HL-60 (cell line): ENCODE measurements at regions not wholly inside any gene's neighbourhood (a gene's known extent, or its start where the extent isn't known, plus 50 kb on each side); places are given as distances from the start of the nearest gene placed in this dataset.
"Not testable (repeated sequence)": the region's sequence is repeated elsewhere in the genome, so short reads cannot be mapped to it uniquely, and the experiment has no call there.

Experiments used
- DNase-seq, 2 experiments: peaks; one replicate each; pipeline ENCODE4 v3.0.0-alpha.2; 2010 to 2020; ENCODE audit warnings: low read depth in 1 of 2, low spot score in 1 of 2
- H3K27ac ChIP-seq: fragments of 250-450 bp; sonication (Bioruptor Pico); replicated peaks from 2 replicates; pipeline ENCODE4 v1.5.1; 2020; ENCODE audit warnings: mild to moderate bottlenecking, moderate library complexity
- H3K27me3 ChIP-seq: fragments of 250-450 bp; sonication (Bioruptor Pico); 2 replicates; pipeline ENCODE4 v1.5.1; 2021; ENCODE audit warnings: mild to moderate bottlenecking, moderate library complexity; ENCODE audit not compliant: insufficient read depth, poor library complexity, severe bottlenecking
- H3K4me3 ChIP-seq: replicated peaks from 2 replicates; pipeline ENCODE4 v1.5.1; 2011; ENCODE audit warnings: mild to moderate bottlenecking, control low read depth, low read length; ENCODE audit not compliant: insufficient read depth
- GABPA ChIP-seq: IDR thresholded peaks from 2 replicates; pipeline ENCODE4 v1.6.1; 2012; ENCODE audit warnings: low read depth
- POLR2AphosphoS5 ChIP-seq: IDR thresholded peaks from 2 replicates; pipeline ENCODE4 v1.6.1; 2012; ENCODE audit warnings: low read depth
- SPI1 ChIP-seq: IDR thresholded peaks from 2 replicates; pipeline ENCODE4 v1.6.1; 2012; ENCODE audit warnings: low read depth, mild to moderate bottlenecking, borderline replicate concordance
- TF ChIP-seq, protein P1 (sequence below): IDR thresholded peaks from 2 replicates; pipeline ENCODE4 v1.6.1; 2012; ENCODE audit warnings: low read depth; ENCODE audit not compliant: insufficient replicate concordance
- TF ChIP-seq, protein P2 (sequence below): IDR thresholded peaks from one replicate; pipeline ENCODE4 v1.5.1; 2011; ENCODE audit warnings: low read length, control low read depth, inconsistent platforms; ENCODE audit not compliant: insufficient read depth

DNA sequence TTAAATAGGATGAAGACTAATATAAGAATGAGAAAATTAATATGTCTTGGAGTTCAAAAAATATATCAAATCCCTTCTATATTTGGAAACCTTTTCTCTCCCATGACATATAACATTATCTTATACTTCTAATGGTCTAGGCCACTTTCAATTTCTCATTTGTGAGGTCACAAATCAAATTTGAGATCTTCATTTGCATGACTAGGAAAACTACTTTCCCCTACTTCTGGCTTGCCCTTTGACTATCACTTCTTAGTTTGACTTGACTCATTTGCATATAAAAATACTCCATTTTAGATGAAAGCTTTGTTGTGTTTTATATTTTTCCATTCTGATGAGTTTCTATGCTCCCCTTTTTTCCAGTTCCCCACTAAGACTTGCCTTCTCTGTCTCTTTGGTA, 598.6 kb upstream of the TBL1XR1 start:
- TF ChIP-seq GABPA, result no peak
- H3K4me3 ChIP-seq, result no peak overlapping the region
- H3K27ac ChIP-seq, result no peak overlapping the region
- no peak for DNase-seq
- no peaks in the 10 kb centered on the region for H3K27me3 ChIP-seq

DNA sequence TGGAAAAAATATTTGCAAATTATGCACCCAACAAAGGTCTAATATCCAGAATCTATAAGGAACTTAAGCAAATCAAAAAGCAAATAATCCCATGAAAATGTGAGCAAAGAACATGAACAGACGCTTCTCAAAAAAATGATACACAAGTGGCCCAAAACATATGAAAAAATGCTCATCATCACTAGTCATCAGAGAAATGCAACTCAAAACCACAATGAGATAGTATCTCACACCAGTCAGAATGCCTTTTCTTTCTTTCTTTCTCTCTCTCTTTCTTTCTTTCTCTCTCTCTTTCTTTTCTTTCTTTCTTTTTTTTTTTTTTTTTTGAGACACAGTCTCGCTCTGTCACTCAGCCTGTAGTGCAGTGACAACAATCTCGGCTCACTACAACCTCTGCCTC, 602.9 kb upstream of the TBL1XR1 start:
- DNase-seq, H3K27me3 ChIP-seq, H3K4me3 ChIP-seq, H3K27ac ChIP-seq: not testable (repeated sequence)

DNA sequence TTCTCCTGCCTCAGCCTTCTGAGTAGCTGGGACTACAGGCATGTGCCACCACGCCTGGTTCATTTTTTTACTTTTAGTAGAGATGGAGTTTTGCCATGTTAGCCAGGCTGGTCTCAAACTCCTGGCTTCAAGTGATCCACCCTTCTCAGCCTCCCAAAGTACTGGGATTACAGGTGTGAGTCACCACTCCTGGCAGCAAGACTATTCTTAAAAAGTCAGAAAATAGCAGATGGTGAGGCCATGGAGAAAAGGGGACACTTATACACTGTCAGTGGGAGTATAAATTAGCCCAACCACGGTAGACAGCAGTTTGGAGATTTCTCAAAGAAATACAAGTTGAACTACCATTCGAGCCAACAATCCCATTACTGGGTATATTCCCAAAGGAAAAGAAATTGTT, 603.3 kb upstream of the TBL1XR1 start:
- no peak for DNase-seq
- Histone ChIP-seq H3K27ac (no peak overlapping the region), H3K27me3 (no peaks in the 10 kb centered on the region), H3K4me3 (no peak overlapping the region)
- TF ChIP-seq, protein P1, sequence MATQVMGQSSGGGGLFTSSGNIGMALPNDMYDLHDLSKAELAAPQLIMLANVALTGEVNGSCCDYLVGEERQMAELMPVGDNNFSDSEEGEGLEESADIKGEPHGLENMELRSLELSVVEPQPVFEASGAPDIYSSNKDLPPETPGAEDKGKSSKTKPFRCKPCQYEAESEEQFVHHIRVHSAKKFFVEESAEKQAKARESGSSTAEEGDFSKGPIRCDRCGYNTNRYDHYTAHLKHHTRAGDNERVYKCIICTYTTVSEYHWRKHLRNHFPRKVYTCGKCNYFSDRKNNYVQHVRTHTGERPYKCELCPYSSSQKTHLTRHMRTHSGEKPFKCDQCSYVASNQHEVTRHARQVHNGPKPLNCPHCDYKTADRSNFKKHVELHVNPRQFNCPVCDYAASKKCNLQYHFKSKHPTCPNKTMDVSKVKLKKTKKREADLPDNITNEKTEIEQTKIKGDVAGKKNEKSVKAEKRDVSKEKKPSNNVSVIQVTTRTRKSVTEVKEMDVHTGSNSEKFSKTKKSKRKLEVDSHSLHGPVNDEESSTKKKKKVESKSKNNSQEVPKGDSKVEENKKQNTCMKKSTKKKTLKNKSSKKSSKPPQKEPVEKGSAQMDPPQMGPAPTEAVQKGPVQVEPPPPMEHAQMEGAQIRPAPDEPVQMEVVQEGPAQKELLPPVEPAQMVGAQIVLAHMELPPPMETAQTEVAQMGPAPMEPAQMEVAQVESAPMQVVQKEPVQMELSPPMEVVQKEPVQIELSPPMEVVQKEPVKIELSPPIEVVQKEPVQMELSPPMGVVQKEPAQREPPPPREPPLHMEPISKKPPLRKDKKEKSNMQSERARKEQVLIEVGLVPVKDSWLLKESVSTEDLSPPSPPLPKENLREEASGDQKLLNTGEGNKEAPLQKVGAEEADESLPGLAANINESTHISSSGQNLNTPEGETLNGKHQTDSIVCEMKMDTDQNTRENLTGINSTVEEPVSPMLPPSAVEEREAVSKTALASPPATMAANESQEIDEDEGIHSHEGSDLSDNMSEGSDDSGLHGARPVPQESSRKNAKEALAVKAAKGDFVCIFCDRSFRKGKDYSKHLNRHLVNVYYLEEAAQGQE, result no peak
- TF ChIP-seq GABPA (no peak), SPI1 (no peak), POLR2AphosphoS5 (no peak)
- TF ChIP-seq, protein P2, sequence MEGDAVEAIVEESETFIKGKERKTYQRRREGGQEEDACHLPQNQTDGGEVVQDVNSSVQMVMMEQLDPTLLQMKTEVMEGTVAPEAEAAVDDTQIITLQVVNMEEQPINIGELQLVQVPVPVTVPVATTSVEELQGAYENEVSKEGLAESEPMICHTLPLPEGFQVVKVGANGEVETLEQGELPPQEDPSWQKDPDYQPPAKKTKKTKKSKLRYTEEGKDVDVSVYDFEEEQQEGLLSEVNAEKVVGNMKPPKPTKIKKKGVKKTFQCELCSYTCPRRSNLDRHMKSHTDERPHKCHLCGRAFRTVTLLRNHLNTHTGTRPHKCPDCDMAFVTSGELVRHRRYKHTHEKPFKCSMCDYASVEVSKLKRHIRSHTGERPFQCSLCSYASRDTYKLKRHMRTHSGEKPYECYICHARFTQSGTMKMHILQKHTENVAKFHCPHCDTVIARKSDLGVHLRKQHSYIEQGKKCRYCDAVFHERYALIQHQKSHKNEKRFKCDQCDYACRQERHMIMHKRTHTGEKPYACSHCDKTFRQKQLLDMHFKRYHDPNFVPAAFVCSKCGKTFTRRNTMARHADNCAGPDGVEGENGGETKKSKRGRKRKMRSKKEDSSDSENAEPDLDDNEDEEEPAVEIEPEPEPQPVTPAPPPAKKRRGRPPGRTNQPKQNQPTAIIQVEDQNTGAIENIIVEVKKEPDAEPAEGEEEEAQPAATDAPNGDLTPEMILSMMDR, result no peak

DNA sequence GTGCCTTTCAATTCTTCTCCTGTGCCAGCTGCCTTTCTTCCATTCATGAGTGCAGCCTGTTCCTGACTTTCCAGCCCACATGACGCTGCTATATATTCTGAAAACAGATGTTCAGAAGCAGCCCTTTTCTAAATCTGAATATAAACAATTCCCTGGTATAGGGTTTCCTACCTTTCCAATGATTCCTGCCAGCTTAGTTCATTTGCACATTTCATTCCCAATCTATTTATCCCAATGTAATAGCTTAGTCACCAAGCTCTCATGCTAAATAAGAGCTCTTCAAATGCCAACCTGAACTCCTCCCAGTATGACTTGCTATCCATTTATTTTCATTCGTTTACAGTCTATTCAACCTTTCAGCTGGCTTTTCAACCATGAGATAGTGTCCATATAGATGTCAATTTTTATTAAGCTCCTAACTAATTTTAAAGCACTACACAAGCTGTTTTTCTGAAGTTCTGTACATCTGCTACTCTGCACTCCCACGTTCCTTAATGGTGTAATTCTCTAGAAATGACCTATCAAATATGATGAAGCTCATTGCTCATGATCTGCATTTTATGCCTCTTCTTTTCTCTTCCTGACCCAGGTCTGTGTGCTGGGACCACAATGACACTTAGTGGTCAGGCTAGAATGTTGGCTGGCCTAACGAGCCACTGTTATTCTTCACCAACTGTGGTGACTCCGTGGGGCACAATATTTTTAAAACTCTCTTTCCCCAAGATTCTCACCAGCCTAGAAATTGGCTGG, 605.0 kb upstream of the TBL1XR1 start:
- H3K27me3 ChIP-seq, result no peaks in the 10 kb centered on the region
- H3K4me3 ChIP-seq, result no peak overlapping the region
- H3K27ac ChIP-seq, result no peak overlapping the region
- no peak for TF ChIP-seq POLR2AphosphoS5
- TF ChIP-seq, protein P1, result no peak
- TF ChIP-seq SPI1, result no peak
- DNase-seq, result no peak

DNA sequence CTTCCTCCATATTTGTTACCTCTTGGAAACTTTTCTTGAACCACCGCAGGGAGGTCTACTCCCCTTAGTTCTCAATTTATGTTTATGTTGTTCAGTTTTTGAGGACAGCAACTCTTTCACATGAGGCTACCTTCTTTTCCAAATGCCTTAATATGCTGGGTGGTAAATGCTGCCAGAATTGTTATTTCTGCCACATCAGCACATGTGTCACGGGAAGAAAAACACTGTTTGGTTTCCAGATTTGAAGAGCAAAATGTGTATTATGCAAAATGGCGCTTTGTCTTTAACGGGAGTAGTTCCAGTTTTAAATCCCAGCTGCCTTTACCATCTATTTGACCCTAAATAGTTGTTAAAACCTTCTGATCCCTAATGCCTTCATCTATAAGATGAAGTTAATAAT, 606.2 kb upstream of the TBL1XR1 start:
- TF ChIP-seq POLR2AphosphoS5, result no peak
- no peak for TF ChIP-seq GABPA
- no peak for TF ChIP-seq SPI1
- TF ChIP-seq, protein P2, result no peak
- TF ChIP-seq, protein P1, result no peak
- Histone ChIP-seq H3K4me3 (no peak overlapping the region), H3K27me3 (no peaks in the 10 kb centered on the region), H3K27ac (no peak overlapping the region)
- DNase-seq, result no peak
